ENCODE measurements at regions not wholly inside any gene's neighbourhood (a gene's known extent, or its start where the extent isn't known, plus 50 kb on each side); places are given as distances from the start of the nearest gene placed in this dataset.
"Not testable (repeated sequence)": the region's sequence is repeated elsewhere in the genome, so short reads cannot be mapped to it uniquely, and the experiment has no call there.

DNA sequence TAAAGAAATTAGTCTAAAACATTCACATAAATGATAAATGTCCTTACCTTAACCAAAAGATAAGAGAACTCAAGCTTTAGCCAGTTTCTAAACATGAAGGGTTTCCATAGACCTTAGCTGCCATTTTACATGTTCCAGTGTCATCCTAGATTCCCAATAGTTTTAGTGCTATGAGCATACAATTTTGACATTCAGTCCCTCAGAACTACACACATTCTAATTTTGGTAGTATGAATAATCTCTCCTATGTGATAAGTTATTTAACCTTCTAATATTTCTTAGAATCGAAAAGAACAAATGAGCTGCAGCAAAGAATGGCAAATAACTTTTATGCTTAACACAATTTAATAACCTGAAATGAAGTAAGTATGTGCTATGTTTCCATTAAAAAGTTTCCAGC lies 338.5 kb downstream of the TYW1 start:
- not testable (repeated sequence) for TF ChIP-seq EZH2 (IDR thresholded peaks at IDR 0.05; ENCODE audit: insufficient read depth, low read length)
- TF ChIP-seq, protein P1, sequence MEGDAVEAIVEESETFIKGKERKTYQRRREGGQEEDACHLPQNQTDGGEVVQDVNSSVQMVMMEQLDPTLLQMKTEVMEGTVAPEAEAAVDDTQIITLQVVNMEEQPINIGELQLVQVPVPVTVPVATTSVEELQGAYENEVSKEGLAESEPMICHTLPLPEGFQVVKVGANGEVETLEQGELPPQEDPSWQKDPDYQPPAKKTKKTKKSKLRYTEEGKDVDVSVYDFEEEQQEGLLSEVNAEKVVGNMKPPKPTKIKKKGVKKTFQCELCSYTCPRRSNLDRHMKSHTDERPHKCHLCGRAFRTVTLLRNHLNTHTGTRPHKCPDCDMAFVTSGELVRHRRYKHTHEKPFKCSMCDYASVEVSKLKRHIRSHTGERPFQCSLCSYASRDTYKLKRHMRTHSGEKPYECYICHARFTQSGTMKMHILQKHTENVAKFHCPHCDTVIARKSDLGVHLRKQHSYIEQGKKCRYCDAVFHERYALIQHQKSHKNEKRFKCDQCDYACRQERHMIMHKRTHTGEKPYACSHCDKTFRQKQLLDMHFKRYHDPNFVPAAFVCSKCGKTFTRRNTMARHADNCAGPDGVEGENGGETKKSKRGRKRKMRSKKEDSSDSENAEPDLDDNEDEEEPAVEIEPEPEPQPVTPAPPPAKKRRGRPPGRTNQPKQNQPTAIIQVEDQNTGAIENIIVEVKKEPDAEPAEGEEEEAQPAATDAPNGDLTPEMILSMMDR (IDR thresholded peaks at IDR 0.05; ENCODE audit: insufficient read depth, low read depth, low read length): not testable (repeated sequence)

All from astrocyte (in vitro differentiated cells and primary cell).